ENCODE measurements at regions not wholly inside any gene's neighbourhood (a gene's known extent, or its start where the extent isn't known, plus 50 kb on each side); places are given as distances from the start of the nearest gene placed in this dataset.

DNA sequence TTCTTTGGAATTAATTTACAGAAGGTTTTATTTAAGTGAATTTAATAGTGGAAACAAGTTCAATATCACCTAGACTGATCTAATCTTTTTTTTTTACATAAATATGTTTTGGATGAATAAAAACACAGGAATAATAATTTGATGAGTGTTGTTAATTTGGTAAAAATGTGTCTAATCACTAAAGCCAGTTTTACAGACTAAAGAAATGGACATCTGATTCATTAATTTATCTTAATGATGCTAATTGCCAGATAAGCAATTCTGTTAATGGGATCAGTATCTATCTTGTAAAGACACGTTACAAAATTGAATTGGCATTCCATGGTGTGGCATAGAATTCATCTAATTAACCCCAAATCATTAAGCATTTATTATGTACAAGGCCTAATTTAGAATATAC is 743.3 kb upstream of the CDH6 start:
- H3K4me1 Mint-ChIP-seq: peaks cover 5 to 6% of the 10 kb centered on the region in 2 experiments
- H3K4me1 ChIP-seq (ENCODE audit: insufficient read depth, low read length): no peaks in the 10 kb centered on the region; the same call in 1 of the 2 replicates
- no peaks in the 10 kb centered on the region for H4K20me1 ChIP-seq (ENCODE audit: control insufficient read depth, insufficient read depth, insufficient read length)
- no peak overlapping the region for H2BK5ac ChIP-seq (ENCODE audit: insufficient read length, low read length)
- H4K5ac ChIP-seq (ENCODE audit: insufficient read length, low read depth, low read length): no peak overlapping the region
- H2BK120ac ChIP-seq (ENCODE audit: low read depth, low read length, poor library complexity, severe bottlenecking): no peak overlapping the region
- no peak overlapping the region for H3T11ph ChIP-seq (ENCODE audit: low read length)
- no peak overlapping the region for H3K23ac ChIP-seq (ENCODE audit: insufficient read length, low read depth, low read length)
- no peak overlapping the region for H3K27ac Mint-ChIP-seq
- H4K8ac ChIP-seq (replicated peaks; ENCODE audit: insufficient read length, low read depth, low read length): no peak overlapping the region
- no peaks in the 10 kb centered on the region for H3K27me3 ChIP-seq (ENCODE audit: insufficient read depth, low read length)
- H3K9me3 ChIP-seq (ENCODE audit: control insufficient read depth, low read depth, low read length): no peaks in the 10 kb centered on the region
- no peak overlapping the region for H2AFZ ChIP-seq (ENCODE audit: low read length)
- no peak overlapping the region for H3K4me2 ChIP-seq (ENCODE audit: insufficient read depth, insufficient read length, low read length)
- no peak overlapping the region for H3K27ac ChIP-seq (ENCODE audit: insufficient read length, low read depth, low read length)
- H3K79me1 ChIP-seq (ENCODE audit: insufficient read depth, low read depth, low read length, poor library complexity, severe bottlenecking): no peaks in the 10 kb centered on the region
- no peak overlapping the region for H3K56ac ChIP-seq (ENCODE audit: insufficient read length, low read depth, low read length)
- H3K14ac ChIP-seq (ENCODE audit: insufficient read depth, low read length): no peak overlapping the region
- H3K36me3 Mint-ChIP-seq (ENCODE audit: insufficient read depth in 1 of 3, low read depth in 3 of 3): no peaks in the 10 kb centered on the region
- no peaks in the 10 kb centered on the region for H3K27me3 Mint-ChIP-seq (ENCODE audit: low read depth)
- no peak overlapping the region for H3K4ac ChIP-seq (ENCODE audit: low read depth, low read length)
- H3K18ac ChIP-seq (ENCODE audit: insufficient read length, low read depth, low read length): no peak overlapping the region
- no peaks in the 10 kb centered on the region for H3K23me2 ChIP-seq (ENCODE audit: insufficient read length, low read depth, low read length, poor library complexity, severe bottlenecking)
- TF ChIP-seq, protein P1, sequence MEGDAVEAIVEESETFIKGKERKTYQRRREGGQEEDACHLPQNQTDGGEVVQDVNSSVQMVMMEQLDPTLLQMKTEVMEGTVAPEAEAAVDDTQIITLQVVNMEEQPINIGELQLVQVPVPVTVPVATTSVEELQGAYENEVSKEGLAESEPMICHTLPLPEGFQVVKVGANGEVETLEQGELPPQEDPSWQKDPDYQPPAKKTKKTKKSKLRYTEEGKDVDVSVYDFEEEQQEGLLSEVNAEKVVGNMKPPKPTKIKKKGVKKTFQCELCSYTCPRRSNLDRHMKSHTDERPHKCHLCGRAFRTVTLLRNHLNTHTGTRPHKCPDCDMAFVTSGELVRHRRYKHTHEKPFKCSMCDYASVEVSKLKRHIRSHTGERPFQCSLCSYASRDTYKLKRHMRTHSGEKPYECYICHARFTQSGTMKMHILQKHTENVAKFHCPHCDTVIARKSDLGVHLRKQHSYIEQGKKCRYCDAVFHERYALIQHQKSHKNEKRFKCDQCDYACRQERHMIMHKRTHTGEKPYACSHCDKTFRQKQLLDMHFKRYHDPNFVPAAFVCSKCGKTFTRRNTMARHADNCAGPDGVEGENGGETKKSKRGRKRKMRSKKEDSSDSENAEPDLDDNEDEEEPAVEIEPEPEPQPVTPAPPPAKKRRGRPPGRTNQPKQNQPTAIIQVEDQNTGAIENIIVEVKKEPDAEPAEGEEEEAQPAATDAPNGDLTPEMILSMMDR (conservative IDR thresholded peaks at IDR 0.05): no peak
- no peak for DNase-seq
- no peak overlapping the region for H3K9ac ChIP-seq (ENCODE audit: extremely low read depth, insufficient read length, low read length)
- H2BK15ac ChIP-seq (ENCODE audit: low read depth, low read length): no peak overlapping the region
- no peak overlapping the region for H3K4me3 Mint-ChIP-seq
- no peaks in the 10 kb centered on the region for H3K9me3 Mint-ChIP-seq
- H2AK5ac ChIP-seq (ENCODE audit: insufficient read length, low read length): no peak overlapping the region
- no peak overlapping the region for H2BK20ac ChIP-seq (ENCODE audit: low read depth, low read length, poor library complexity, severe bottlenecking)
- WGBS (ENCODE audit: extremely low coverage, insufficient read length, low lambda C conversion rate): no CpG with 5 or more reads among the region's 1 CpG
- H4K91ac ChIP-seq (ENCODE audit: insufficient read length, low read depth, low read length): no peak overlapping the region
- no peak overlapping the region for H2BK12ac ChIP-seq (ENCODE audit: insufficient read length, low read depth, low read length)
- no peaks in the 10 kb centered on the region for H3K79me2 ChIP-seq (ENCODE audit: insufficient read depth, low read length)

Data from H9 (cell line).